ENCODE measurements at regions not wholly inside any gene's neighbourhood (a gene's known extent, or its start where the extent isn't known, plus 50 kb on each side); places are given as distances from the start of the nearest gene placed in this dataset.

DNA sequence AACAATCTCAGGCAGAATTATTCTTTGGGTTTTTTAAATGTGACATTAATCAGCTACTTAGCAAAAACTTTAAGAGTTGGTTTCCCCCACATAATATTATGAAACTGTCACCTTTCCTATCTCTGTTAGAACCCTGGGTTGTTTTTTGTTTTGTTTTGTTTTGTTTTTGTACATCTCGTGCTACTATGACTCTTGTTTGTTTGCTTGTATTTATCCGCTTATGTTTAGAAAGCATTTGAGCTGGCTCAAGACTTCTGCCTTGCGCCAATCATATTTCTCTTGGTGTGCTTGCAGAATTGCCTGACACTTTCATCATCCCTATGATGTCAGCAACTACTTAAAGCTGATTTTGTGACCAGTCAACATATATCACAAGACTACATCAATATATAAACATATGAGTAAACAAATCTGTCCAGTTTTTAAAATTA is 116.9 kb downstream of the DCLK3 start:
- Histone ChIP-seq H3K9me3 (peaks cover 3% of the 10 kb centered on the region; the same call in 1 of the 3 replicates), H3K4me1 (peaks cover 34% of the 10 kb centered on the region), H3K4me3 (no peak overlapping the region), H3K27ac (peak overlapping the region; percentile 86 to 88), H3K4me2 (peak overlapping the region; percentile 77)
- ChIA-PET CTCF (interaction anchor here (1.3 to 1.4 kb wide), 2 partner anchors 40 to 682 kb away, joined by 3 to 4 read pairs; no protein-coding TSS in a partner anchor), POLR2A (no interaction called here)
- DNase-seq (ENCODE audit: low read depth in 1 of 2, low spot score in 1 of 2), result peak in 1 of 2 experiments; percentile 44
- WGBS (ENCODE audit: missing lambda C conversion rate), result 46% methylated on average over 3 of the region's 3 CpGs
- ATAC-seq, result peak in 1 of 2 experiments; percentile 51; a peak in 2 of 6 replicates
- TF ChIP-seq HDAC2 (IDR thresholded peaks at IDR 0.05) (no peak), ZC3H11A (IDR thresholded peaks at IDR 0.05) (no peak), EHF (CRISPR knock-in tag; IDR thresholded peaks at IDR 0.05) (no peak), RFX5 (IDR thresholded peaks at IDR 0.05) (no peak), FOSL2 (IDR thresholded peaks at IDR 0.05) (no peak), FOSL2 (CRISPR knock-in tag; IDR thresholded peaks at IDR 0.05) (peak; percentile 3; the same call in 1 of the 2 replicates), KDM1A (IDR thresholded peaks at IDR 0.05; ENCODE audit: low read depth) (no peak), JUN (IDR thresholded peaks at IDR 0.05) (no peak), HOXA7 (CRISPR knock-in tag; IDR thresholded peaks at IDR 0.05) (no peak), ESRRA (IDR thresholded peaks at IDR 0.05; ENCODE audit: borderline replicate concordance, low read length) (no peak), CEBPB (IDR thresholded peaks at IDR 0.05) (peak in 1 of 2 experiments; percentile 69; a peak in 2 of 4 replicates), EHMT2 (IDR thresholded peaks at IDR 0.05; ENCODE audit: low read depth) (no peak), RARB (CRISPR knock-in tag; IDR thresholded peaks at IDR 0.05) (no peak), ZFP36 (IDR thresholded peaks at IDR 0.05; ENCODE audit: borderline replicate concordance, partially characterized antibody) (no peak), NFE2L2 (conservative IDR thresholded peaks at IDR 0.05; ENCODE audit: low read length) (no peak), JUNB (IDR thresholded peaks at IDR 0.05) (no peak), CBX8 (IDR thresholded peaks at IDR 0.05) (no peak), POLR2AphosphoS2 (conservative IDR thresholded peaks at IDR 0.05; ENCODE audit: low read length) (no peak), BCL3 (IDR thresholded peaks at IDR 0.05) (0 out of 3 replicates have a peak, but pooled peaks have one; percentile 19), EP300 (IDR thresholded peaks at IDR 0.05) (peak; percentile 30 to 44; a peak in 2 of 5 replicates)
- TF ChIP-seq, protein P1, sequence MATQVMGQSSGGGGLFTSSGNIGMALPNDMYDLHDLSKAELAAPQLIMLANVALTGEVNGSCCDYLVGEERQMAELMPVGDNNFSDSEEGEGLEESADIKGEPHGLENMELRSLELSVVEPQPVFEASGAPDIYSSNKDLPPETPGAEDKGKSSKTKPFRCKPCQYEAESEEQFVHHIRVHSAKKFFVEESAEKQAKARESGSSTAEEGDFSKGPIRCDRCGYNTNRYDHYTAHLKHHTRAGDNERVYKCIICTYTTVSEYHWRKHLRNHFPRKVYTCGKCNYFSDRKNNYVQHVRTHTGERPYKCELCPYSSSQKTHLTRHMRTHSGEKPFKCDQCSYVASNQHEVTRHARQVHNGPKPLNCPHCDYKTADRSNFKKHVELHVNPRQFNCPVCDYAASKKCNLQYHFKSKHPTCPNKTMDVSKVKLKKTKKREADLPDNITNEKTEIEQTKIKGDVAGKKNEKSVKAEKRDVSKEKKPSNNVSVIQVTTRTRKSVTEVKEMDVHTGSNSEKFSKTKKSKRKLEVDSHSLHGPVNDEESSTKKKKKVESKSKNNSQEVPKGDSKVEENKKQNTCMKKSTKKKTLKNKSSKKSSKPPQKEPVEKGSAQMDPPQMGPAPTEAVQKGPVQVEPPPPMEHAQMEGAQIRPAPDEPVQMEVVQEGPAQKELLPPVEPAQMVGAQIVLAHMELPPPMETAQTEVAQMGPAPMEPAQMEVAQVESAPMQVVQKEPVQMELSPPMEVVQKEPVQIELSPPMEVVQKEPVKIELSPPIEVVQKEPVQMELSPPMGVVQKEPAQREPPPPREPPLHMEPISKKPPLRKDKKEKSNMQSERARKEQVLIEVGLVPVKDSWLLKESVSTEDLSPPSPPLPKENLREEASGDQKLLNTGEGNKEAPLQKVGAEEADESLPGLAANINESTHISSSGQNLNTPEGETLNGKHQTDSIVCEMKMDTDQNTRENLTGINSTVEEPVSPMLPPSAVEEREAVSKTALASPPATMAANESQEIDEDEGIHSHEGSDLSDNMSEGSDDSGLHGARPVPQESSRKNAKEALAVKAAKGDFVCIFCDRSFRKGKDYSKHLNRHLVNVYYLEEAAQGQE (IDR thresholded peaks at IDR 0.05), result no peak
- TF ChIP-seq, protein P2, sequence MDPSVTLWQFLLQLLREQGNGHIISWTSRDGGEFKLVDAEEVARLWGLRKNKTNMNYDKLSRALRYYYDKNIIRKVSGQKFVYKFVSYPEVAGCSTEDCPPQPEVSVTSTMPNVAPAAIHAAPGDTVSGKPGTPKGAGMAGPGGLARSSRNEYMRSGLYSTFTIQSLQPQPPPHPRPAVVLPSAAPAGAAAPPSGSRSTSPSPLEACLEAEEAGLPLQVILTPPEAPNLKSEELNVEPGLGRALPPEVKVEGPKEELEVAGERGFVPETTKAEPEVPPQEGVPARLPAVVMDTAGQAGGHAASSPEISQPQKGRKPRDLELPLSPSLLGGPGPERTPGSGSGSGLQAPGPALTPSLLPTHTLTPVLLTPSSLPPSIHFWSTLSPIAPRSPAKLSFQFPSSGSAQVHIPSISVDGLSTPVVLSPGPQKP (IDR thresholded peaks at IDR 0.05; ENCODE audit: low read depth, low read length), result no peak
- TF ChIP-seq, protein P3, sequence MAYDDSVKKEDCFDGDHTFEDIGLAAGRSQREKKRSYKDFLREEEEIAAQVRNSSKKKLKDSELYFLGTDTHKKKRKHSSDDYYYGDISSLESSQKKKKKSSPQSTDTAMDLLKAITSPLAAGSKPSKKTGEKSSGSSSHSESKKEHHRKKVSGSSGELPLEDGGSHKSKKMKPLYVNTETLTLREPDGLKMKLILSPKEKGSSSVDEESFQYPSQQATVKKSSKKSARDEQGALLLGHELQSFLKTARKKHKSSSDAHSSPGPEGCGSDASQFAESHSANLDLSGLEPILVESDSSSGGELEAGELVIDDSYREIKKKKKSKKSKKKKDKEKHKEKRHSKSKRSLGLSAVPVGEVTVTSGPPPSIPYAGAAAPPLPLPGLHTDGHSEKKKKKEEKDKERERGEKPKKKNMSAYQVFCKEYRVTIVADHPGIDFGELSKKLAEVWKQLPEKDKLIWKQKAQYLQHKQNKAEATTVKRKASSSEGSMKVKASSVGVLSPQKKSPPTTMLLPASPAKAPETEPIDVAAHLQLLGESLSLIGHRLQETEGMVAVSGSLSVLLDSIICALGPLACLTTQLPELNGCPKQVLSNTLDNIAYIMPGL (CRISPR knock-in tag; IDR thresholded peaks at IDR 0.05; ENCODE audit: borderline replicate concordance), result no peak
- peak; percentile 79 for FAIRE-seq
